ENCODE measurements at regions not wholly inside any gene's neighbourhood (a gene's known extent, or its start where the extent isn't known, plus 50 kb on each side); places are given as distances from the start of the nearest gene placed in this dataset.
"Not testable (repeated sequence)": the region's sequence is repeated elsewhere in the genome, so short reads cannot be mapped to it uniquely, and the experiment has no call there.

- H3K27me3 ChIP-seq (ENCODE audit: insufficient read depth in 3 of 3, low read length in 2 of 3) = no peaks in the 10 kb centered on the region
- no peaks in the 10 kb centered on the region for H3K4me1 ChIP-seq
- 62 to 67% (median 63%) methylated on average over 2 of the region's 2 CpGs for WGBS, 3 donors
- no peaks in the 10 kb centered on the region for H3K9me3 ChIP-seq
- DNase-seq (no peak), ATAC-seq (no peak)
- H3K27ac ChIP-seq = no peak overlapping the region
- TF ChIP-seq, protein P1, sequence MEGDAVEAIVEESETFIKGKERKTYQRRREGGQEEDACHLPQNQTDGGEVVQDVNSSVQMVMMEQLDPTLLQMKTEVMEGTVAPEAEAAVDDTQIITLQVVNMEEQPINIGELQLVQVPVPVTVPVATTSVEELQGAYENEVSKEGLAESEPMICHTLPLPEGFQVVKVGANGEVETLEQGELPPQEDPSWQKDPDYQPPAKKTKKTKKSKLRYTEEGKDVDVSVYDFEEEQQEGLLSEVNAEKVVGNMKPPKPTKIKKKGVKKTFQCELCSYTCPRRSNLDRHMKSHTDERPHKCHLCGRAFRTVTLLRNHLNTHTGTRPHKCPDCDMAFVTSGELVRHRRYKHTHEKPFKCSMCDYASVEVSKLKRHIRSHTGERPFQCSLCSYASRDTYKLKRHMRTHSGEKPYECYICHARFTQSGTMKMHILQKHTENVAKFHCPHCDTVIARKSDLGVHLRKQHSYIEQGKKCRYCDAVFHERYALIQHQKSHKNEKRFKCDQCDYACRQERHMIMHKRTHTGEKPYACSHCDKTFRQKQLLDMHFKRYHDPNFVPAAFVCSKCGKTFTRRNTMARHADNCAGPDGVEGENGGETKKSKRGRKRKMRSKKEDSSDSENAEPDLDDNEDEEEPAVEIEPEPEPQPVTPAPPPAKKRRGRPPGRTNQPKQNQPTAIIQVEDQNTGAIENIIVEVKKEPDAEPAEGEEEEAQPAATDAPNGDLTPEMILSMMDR (IDR thresholded peaks at IDR 0.05) = no peak
- no peak overlapping the region for H3K4me3 ChIP-seq
- intact Hi-C loops (cut with DNase I) = no loop called here
- no peaks in the 10 kb centered on the region for H3K36me3 ChIP-seq (ENCODE audit: insufficient read depth in 1 of 2, low read depth in 1 of 2)
Measured at GRCh38 chr7:109437957-109438356, 868.3 kb downstream of the DNAJB9 start.

DNA sequence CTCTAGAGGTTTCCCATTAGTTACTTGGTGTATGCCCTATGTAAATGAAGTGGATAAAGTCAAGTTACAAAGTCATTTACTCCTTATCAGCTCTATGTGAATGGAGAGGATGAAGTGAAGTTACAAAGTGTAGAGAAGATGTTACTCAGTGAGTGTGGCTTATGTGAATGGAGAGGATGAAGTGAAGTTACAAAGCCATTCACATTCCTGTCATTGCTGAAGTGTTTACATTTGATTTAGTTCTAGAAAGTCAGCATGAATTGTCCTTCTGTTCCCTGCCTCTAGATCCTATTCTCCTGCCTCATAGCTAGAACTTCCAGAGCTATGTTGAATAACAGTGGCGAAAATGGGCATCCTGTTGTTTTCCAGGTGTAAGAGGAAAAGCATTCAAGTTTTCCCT, 880.1 kb downstream of the DNAJB9 start:
- no peak for ATAC-seq
- H3K4me3 ChIP-seq = no peak overlapping the region
- 82 to 91% (median 87%) methylated on average over 1 of the region's 1 CpG for WGBS, 3 donors
- no peaks in the 10 kb centered on the region for H3K9me3 ChIP-seq
- no peaks in the 10 kb centered on the region for H3K4me1 ChIP-seq
- no peaks in the 10 kb centered on the region for H3K36me3 ChIP-seq (ENCODE audit: insufficient read depth in 1 of 2, low read depth in 1 of 2)
- DNase-seq = no peak
- no peaks in the 10 kb centered on the region for H3K27me3 ChIP-seq (ENCODE audit: insufficient read depth in 3 of 3, low read length in 2 of 3)
- TF ChIP-seq, protein P1 (IDR thresholded peaks at IDR 0.05) = no peak
- no peak overlapping the region for H3K27ac ChIP-seq
- intact Hi-C loops (cut with DNase I) = no loop called here

DNA sequence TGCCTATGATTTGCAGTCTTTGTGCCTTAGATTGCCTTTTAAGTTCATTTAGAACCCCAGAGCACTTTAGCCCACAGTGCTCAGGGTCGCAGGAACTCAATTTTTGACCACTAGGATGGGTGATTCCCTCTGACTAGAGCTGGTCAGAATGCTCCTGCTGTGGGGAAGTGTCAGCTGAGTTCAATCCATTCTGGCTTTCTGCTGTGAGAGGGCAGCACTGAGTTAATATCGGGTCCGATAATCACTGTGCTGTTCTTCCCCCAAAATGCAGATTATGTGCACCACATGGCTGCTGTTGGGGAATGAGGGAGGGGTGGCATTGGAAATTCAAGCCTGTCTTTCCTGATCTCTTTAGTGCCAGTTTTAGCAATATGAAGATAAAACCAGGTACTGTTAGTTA, 886.4 kb downstream of the DNAJB9 start:
- DNase-seq (no peak), ATAC-seq (no peak)
- H3K9me3 ChIP-seq = no peaks in the 10 kb centered on the region
- no peaks in the 10 kb centered on the region for H3K36me3 ChIP-seq (ENCODE audit: insufficient read depth in 1 of 2, low read depth in 1 of 2)
- H3K27ac ChIP-seq = no peak overlapping the region
- 74 to 87% (median 79%) methylated on average over 3 of the region's 3 CpGs for WGBS, 3 donors
- intact Hi-C loops (cut with DNase I) = no loop called here
- no peaks in the 10 kb centered on the region for H3K27me3 ChIP-seq (ENCODE audit: insufficient read depth in 3 of 3, low read length in 2 of 3)
- H3K4me3 ChIP-seq = no peak overlapping the region
- H3K4me1 ChIP-seq = no peaks in the 10 kb centered on the region
- TF ChIP-seq, protein P1 (IDR thresholded peaks at IDR 0.05) = no peak

DNA sequence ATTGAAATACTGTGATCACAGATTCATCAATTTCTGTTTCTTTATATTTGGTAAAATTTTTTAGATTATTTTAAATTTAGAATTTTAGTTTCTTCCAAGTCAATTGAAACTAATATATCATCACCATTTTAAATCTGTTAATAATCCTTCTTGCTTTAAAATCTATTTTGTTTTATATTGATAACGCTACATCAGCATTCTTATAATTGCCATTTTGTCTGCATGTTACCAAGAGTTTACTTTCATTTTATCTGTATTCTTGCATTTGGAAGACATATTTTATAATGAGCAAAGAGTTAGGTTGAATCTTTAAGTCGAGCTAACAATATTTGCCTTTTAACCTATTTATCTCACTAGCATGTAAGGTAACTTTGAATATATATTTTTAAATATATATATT, 890.6 kb downstream of the DNAJB9 start:
- Histone ChIP-seq H3K9me3 (no peaks in the 10 kb centered on the region), H3K27me3 (ENCODE audit: insufficient read depth in 3 of 3, low read length in 2 of 3) (no peaks in the 10 kb centered on the region), H3K4me3 (no peak overlapping the region), H3K4me1 (no peaks in the 10 kb centered on the region), H3K36me3 (ENCODE audit: insufficient read depth in 1 of 2, low read depth in 1 of 2) (no peaks in the 10 kb centered on the region), H3K27ac (no peak overlapping the region)
- DNase-seq (no peak), ATAC-seq (no peak)
- TF ChIP-seq, protein P1 (IDR thresholded peaks at IDR 0.05) = no peak
- intact Hi-C loops (cut with DNase I) = no loop called here
- 87 to 91% (median 90%) methylated on average over 2 of the region's 2 CpGs for WGBS, 3 donors

DNA sequence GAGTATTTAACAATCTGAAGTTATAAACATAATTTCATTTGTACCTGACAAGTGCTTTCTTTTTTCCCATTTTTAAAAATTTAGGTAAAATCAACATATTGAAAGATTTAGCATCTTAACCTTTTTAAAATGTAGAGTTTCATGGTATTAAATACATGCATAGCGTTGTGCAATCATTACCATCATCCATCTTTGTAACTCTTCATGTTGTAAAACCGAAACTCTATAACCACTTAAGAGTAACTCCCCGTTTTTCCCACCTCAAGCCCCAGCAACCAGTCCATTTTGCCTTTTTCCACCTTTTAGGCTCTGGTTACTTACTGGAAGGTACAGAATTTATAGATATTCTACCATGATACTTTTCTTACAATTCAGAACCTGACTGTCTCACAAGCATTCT, 892.5 kb downstream of the DNAJB9 start:
- no peak overlapping the region for H3K4me3 ChIP-seq
- no peaks in the 10 kb centered on the region for H3K36me3 ChIP-seq (ENCODE audit: insufficient read depth in 1 of 2, low read depth in 1 of 2)
- 68 to 72% (median 70%) methylated on average over 3 of the region's 3 CpGs for WGBS, 3 donors
- H3K27me3 ChIP-seq (ENCODE audit: insufficient read depth in 3 of 3, low read length in 2 of 3) = no peaks in the 10 kb centered on the region
- H3K4me1 ChIP-seq = no peaks in the 10 kb centered on the region
- DNase-seq (no peak), ATAC-seq (no peak)
- intact Hi-C loops (cut with DNase I) = no loop called here
- H3K27ac ChIP-seq = no peak overlapping the region
- TF ChIP-seq, protein P1 (IDR thresholded peaks at IDR 0.05) = no peak
- no peaks in the 10 kb centered on the region for H3K9me3 ChIP-seq

DNA sequence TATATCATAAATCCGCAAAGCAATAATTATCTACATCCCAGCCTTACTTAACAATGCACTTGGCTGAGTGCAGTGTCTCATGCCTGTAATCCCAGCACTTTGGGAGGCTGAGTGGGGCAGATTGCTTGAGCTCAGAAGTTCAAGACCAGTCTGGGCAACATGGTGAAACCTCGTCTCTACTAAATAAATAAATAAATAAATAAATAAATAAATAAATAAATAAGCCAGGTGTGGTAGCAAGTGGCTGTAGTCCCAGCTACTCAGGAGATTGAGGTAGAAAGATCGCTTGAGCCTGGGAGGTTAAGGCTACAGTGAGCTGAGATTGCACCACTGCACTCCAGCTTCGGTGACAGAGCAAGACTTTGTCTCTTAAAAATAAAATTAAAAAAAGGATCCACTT, 898.1 kb downstream of the DNAJB9 start:
- ATAC-seq; H3K4me3 ChIP-seq; H3K27me3 ChIP-seq (ENCODE audit: insufficient read depth in 3 of 3, low read length in 2 of 3); H3K4me1 ChIP-seq; H3K9me3 ChIP-seq; H3K36me3 ChIP-seq (ENCODE audit: insufficient read depth in 1 of 2, low read depth in 1 of 2); DNase-seq; intact Hi-C loops (cut with DNase I); H3K27ac ChIP-seq: not testable (repeated sequence)
- 92 to 94% (median 93%) methylated on average over 4 of the region's 4 CpGs for WGBS, 3 donors
